H9 (cell line): ENCODE measurements at regions not wholly inside any gene's neighbourhood (a gene's known extent, or its start where the extent isn't known, plus 50 kb on each side); places are given as distances from the start of the nearest gene placed in this dataset.
A peak's percentile ranks its signal among the peaks of the same experiment; 100 is the strongest.

Experiments
- DNase-seq: peaks from one replicate; pipeline ENCODE4 v3.0.0-alpha.2; 2017
- H2AFZ ChIP-seq: one replicate; pipeline ENCODE4 v1.6.1; 2013; ENCODE audit warnings: mild to moderate bottlenecking, low read length, control low read depth, moderate library complexity
- H2AK5ac ChIP-seq: 2 replicates; pipeline ENCODE4 v1.6.1; 2013; ENCODE audit warnings: low read length, control low read depth, mixed read lengths; ENCODE audit not compliant: insufficient read length
- H2BK120ac ChIP-seq: one replicate; pipeline ENCODE4 v1.6.1; 2013; ENCODE audit warnings: low read depth, mild to moderate bottlenecking, low read length, control low read depth, inconsistent platforms; ENCODE audit not compliant: poor library complexity, severe bottlenecking
- H2BK12ac ChIP-seq: 2 replicates; pipeline ENCODE4 v1.6.1; 2013; ENCODE audit warnings: low read length, control low read depth, mixed read lengths, low read depth; ENCODE audit not compliant: insufficient read length
- H2BK15ac ChIP-seq: 2 replicates; pipeline ENCODE4 v1.6.1; 2013; ENCODE audit warnings: low read depth, low read length, control low read depth
- H2BK20ac ChIP-seq: one replicate; pipeline ENCODE4 v1.6.1; 2013; ENCODE audit warnings: low read depth, mild to moderate bottlenecking, low read length, control low read depth, inconsistent platforms; ENCODE audit not compliant: poor library complexity, severe bottlenecking
- H2BK5ac ChIP-seq: 2 replicates; pipeline ENCODE4 v1.6.1; 2013; ENCODE audit warnings: low read length, control low read depth, mixed read lengths; ENCODE audit not compliant: insufficient read length
- H3K14ac ChIP-seq: 2 replicates; pipeline ENCODE4 v1.6.1; 2013; ENCODE audit warnings: low read length, control low read depth; ENCODE audit not compliant: insufficient read depth
- H3K18ac ChIP-seq: 2 replicates; pipeline ENCODE4 v1.6.1; 2013; ENCODE audit warnings: low read depth, mild to moderate bottlenecking, mixed read lengths, low read length, control low read depth; ENCODE audit not compliant: insufficient read length
- H3K23ac ChIP-seq: 2 replicates; pipeline ENCODE4 v1.6.1; 2013; ENCODE audit warnings: low read length, control low read depth, mixed read lengths, low read depth; ENCODE audit not compliant: insufficient read length
- H3K23me2 ChIP-seq: 2 replicates; pipeline ENCODE4 v1.6.1; 2013; ENCODE audit warnings: low read depth, mild to moderate bottlenecking, mixed read lengths, low read length, control low read depth; ENCODE audit not compliant: insufficient read length, poor library complexity, severe bottlenecking
- H3K27ac ChIP-seq: 2 replicates; pipeline ENCODE4 v1.5.1; 2013; ENCODE audit warnings: low read length, control low read depth, mixed read lengths, low read depth; ENCODE audit not compliant: insufficient read length
- H3K27me3 ChIP-seq: 2 replicates; pipeline ENCODE4 v1.6.1; 2013; ENCODE audit warnings: low read length, control low read depth, inconsistent platforms; ENCODE audit not compliant: insufficient read depth
- H3K4ac ChIP-seq: 2 replicates; pipeline ENCODE4 v1.6.1; 2013; ENCODE audit warnings: low read depth, mild to moderate bottlenecking, control low read depth, inconsistent platforms, low read length, moderate library complexity
- H3K4me1 ChIP-seq: 2 replicates; pipeline ENCODE4 v1.6.1; 2013; ENCODE audit warnings: low read length, control low read depth, inconsistent platforms; ENCODE audit not compliant: insufficient read depth
- H3K4me2 ChIP-seq: 2 replicates; pipeline ENCODE4 v1.6.1; 2013; ENCODE audit warnings: low read length, control low read depth, mixed read lengths; ENCODE audit not compliant: insufficient read length, insufficient read depth
- H3K56ac ChIP-seq: 2 replicates; pipeline ENCODE4 v1.6.1; 2013; ENCODE audit warnings: low read depth, mild to moderate bottlenecking, mixed read lengths, low read length, control low read depth; ENCODE audit not compliant: insufficient read length
- H3K79me1 ChIP-seq: 2 replicates; pipeline ENCODE4 v1.6.1; 2013; ENCODE audit warnings: low read depth, mild to moderate bottlenecking, moderate library complexity, low read length, control low read depth, inconsistent platforms; ENCODE audit not compliant: insufficient read depth, poor library complexity, severe bottlenecking
- H3K79me2 ChIP-seq: 2 replicates; pipeline ENCODE4 v1.6.1; 2013; ENCODE audit warnings: low read length, control low read depth, inconsistent platforms; ENCODE audit not compliant: insufficient read depth
- H3K9ac ChIP-seq: 2 replicates; pipeline ENCODE4 v1.6.1; 2013; ENCODE audit warnings: low read length, control low read depth, mixed read lengths; ENCODE audit not compliant: insufficient read length; ENCODE audit errors: extremely low read depth
- H3K9me3 ChIP-seq: one replicate; pipeline ENCODE4 v1.6.1; 2013; ENCODE audit warnings: low read depth, low read length, inconsistent platforms; ENCODE audit not compliant: control insufficient read depth
- H3T11ph ChIP-seq: one replicate; pipeline ENCODE4 v1.6.1; 2013; ENCODE audit warnings: mild to moderate bottlenecking, low read length, control low read depth, inconsistent platforms
- H4K20me1 ChIP-seq: one replicate; pipeline ENCODE4 v1.6.1; 2013; ENCODE audit not compliant: control insufficient read depth, insufficient read length, insufficient read depth
- H4K5ac ChIP-seq: 2 replicates; pipeline ENCODE4 v1.6.1; 2013; ENCODE audit warnings: low read depth, mild to moderate bottlenecking, mixed read lengths, low read length, control low read depth; ENCODE audit not compliant: insufficient read length
- H4K8ac ChIP-seq: replicated peaks from 2 replicates; pipeline ENCODE4 v1.6.1; 2013; ENCODE audit warnings: low read length, control low read depth, mixed read lengths, low read depth; ENCODE audit not compliant: insufficient read length
- H4K91ac ChIP-seq: 2 replicates; pipeline ENCODE4 v1.6.1; 2013; ENCODE audit warnings: low read depth, mild to moderate bottlenecking, moderate library complexity, mixed read lengths, low read length, control low read depth; ENCODE audit not compliant: insufficient read length
- H3K27ac Mint-ChIP-seq, 3 experiments: 2 replicates in 2 of 3; 3 replicates in 1 of 3; pipeline ENCODE4 v1.8.0; 2020 to 2021; ENCODE audit warnings: mixed read lengths in 3 of 3, mild to moderate bottlenecking in 1 of 3, moderate library complexity in 1 of 3
- H3K27me3 Mint-ChIP-seq: 2 replicates; pipeline ENCODE4 v1.8.0; 2021; ENCODE audit warnings: low read depth, mild to moderate bottlenecking, moderate library complexity, mixed read lengths
- H3K36me3 Mint-ChIP-seq, 3 experiments: 2 replicates in 2 of 3; 3 replicates in 1 of 3; pipeline ENCODE4 v1.8.0; 2020 to 2021; ENCODE audit warnings: low read depth in 3 of 3, mixed read lengths in 3 of 3; ENCODE audit not compliant: insufficient read depth in 1 of 3
- H3K4me1 Mint-ChIP-seq, 2 experiments: 2 replicates each; pipeline ENCODE4 v1.8.0; 2020; ENCODE audit warnings: mixed read lengths in 2 of 2
- H3K4me3 Mint-ChIP-seq, 2 experiments: 2 replicates in 1 of 2; 3 replicates in 1 of 2; pipeline ENCODE4 v1.8.0; 2020 to 2021; ENCODE audit warnings: mild to moderate bottlenecking in 2 of 2, mixed read lengths in 2 of 2, moderate library complexity in 1 of 2
- H3K9me3 Mint-ChIP-seq, 2 experiments: 2 replicates in 1 of 2; 3 replicates in 1 of 2; pipeline ENCODE4 v1.8.0; 2020; ENCODE audit warnings: mild to moderate bottlenecking in 2 of 2, mixed read lengths in 2 of 2, moderate library complexity in 1 of 2
- CTCF ChIP-seq: fragments of 200-600 bp; sonication (generic); conservative IDR thresholded peaks from 3 replicates; pipeline ENCODE4 v1.8.0; 2021; ENCODE audit warnings: antibody characterized with exemption, mild to moderate bottlenecking
- WGBS: extraction: QIAGEN DNeasy Blood & Tissue Kit; methylation state at CpG from one replicate; pipeline ENCODE4 v1.1.7; 2013; ENCODE audit warnings: missing lambda C conversion rate, low lambda C conversion rate, mixed read lengths; ENCODE audit not compliant: insufficient read length; ENCODE audit errors: extremely low coverage; 5-methylcytosine and 5-hydroxymethylcytosine counted together

GRCh38 chr22:40121461-40121860 is 56.3 kb upstream of the TNRC6B start:
- no peak for DNase-seq

More at GRCh38 chr22:40121461-40121860, 56.3 kb upstream of the TNRC6B start:
- Mint-ChIP-seq H3K36me3 (peaks cover 0 to 2% (median 0%) of the 10 kb centered on the region in 3 experiments; a peak in 2 of 7 replicates), H3K9me3 (no peaks in the 10 kb centered on the region), H3K27me3 (no peaks in the 10 kb centered on the region), H3K4me1 (peaks cover 12% of the 10 kb centered on the region in 2 experiments), H3K27ac (peak overlapping the region in 2 of 3 experiments; percentile 5 to 33; a peak in 2 of 7 replicates), H3K4me3 (no peak overlapping the region)
- no peak overlapping the region for H2BK5ac ChIP-seq
- H4K20me1 ChIP-seq = no peaks in the 10 kb centered on the region
- no peak overlapping the region for H2BK12ac ChIP-seq
- H3K14ac ChIP-seq = no peak overlapping the region
- no peaks in the 10 kb centered on the region for H3K79me1 ChIP-seq
- H3K4ac ChIP-seq = no peak overlapping the region
- H2AFZ ChIP-seq = no peak overlapping the region
- H3K56ac ChIP-seq = no peak overlapping the region
- no peaks in the 10 kb centered on the region for H3K79me2 ChIP-seq
- no peak overlapping the region for H2AK5ac ChIP-seq
- H3K18ac ChIP-seq = no peak overlapping the region
- H3K27me3 ChIP-seq = no peaks in the 10 kb centered on the region
- H2BK15ac ChIP-seq = no peak overlapping the region
- H2BK20ac ChIP-seq = no peak overlapping the region
- H4K8ac ChIP-seq = no peak overlapping the region
- H3K23me2 ChIP-seq = no peaks in the 10 kb centered on the region
- H3K9ac ChIP-seq = no peak overlapping the region
- H3K9me3 ChIP-seq = no peaks in the 10 kb centered on the region
- H2BK120ac ChIP-seq = no peak overlapping the region
- no peak overlapping the region for H4K91ac ChIP-seq
- H3K23ac ChIP-seq = no peak overlapping the region
- H4K5ac ChIP-seq = no peak overlapping the region
- no peak overlapping the region for H3K27ac ChIP-seq
- no CpG with 5 or more reads among the region's 6 CpGs for WGBS
- TF ChIP-seq CTCF = no peak
- peaks cover 3% of the 10 kb centered on the region; the same call in 1 of the 2 replicates for H3K4me1 ChIP-seq
- H3K4me2 ChIP-seq = no peak overlapping the region
- no peak overlapping the region for H3T11ph ChIP-seq
